Epithelial cell of prostate (primary cell): ENCODE measurements at regions not wholly inside any gene's neighbourhood (a gene's known extent, or its start where the extent isn't known, plus 50 kb on each side); places are given as distances from the start of the nearest gene placed in this dataset.
"Not testable (repeated sequence)": the region's sequence is repeated elsewhere in the genome, so short reads cannot be mapped to it uniquely, and the experiment has no call there.

ENCODE experiments used
- DNase-seq: peaks from one replicate; pipeline ENCODE4 v3.0.0-alpha.2; 2011; ENCODE audit warnings: low read depth, low spot score
- H3K27ac ChIP-seq: fragments of 450-650 bp; 2 replicates; pipeline ENCODE4 v1.5.1; 2017; ENCODE audit warnings: mild to moderate bottlenecking

GRCh38 chr2:12492360-12492759 lies 224.4 kb upstream of the TRIB2 start:
- not testable (repeated sequence) for H3K27ac ChIP-seq, DNase-seq

GRCh38 chr2:12493031-12493513 lies 223.7 kb upstream of the TRIB2 start:
- peak; percentile 41 for DNase-seq

GRCh38 chr2:12495247-12495868 lies 221.4 kb upstream of the TRIB2 start:
- no peak for DNase-seq
- no peak overlapping the region for H3K27ac ChIP-seq

More at GRCh38 chr2:12493031-12493513, 223.7 kb upstream of the TRIB2 start:
- H3K27ac ChIP-seq, result peak overlapping the region; percentile 43

GRCh38 chr2:12498286-12498685 lies 218.4 kb upstream of the TRIB2 start:
- no peak overlapping the region for H3K27ac ChIP-seq
- no peak for DNase-seq

GRCh38 chr2:12498704-12499103 lies 218.0 kb upstream of the TRIB2 start:
- no peak overlapping the region for H3K27ac ChIP-seq
- no peak for DNase-seq

- no peak for DNase-seq
- H3K27ac ChIP-seq, result no peak overlapping the region
These were observed 215.8 kb upstream of the TRIB2 start for GRCh38 chr2:12500899-12501298.

GRCh38 chr2:12501469-12502158 lies 215.1 kb upstream of the TRIB2 start:
- no peak for DNase-seq
- H3K27ac ChIP-seq, result no peak overlapping the region

- DNase-seq, result no peak
- no peak overlapping the region for H3K27ac ChIP-seq
These were observed 214.0 kb upstream of the TRIB2 start for GRCh38 chr2:12502759-12503158.

- no peak overlapping the region for H3K27ac ChIP-seq
- DNase-seq, result no peak
These were observed 212.3 kb upstream of the TRIB2 start for GRCh38 chr2:12504443-12504842.

GRCh38 chr2:12506846-12507245 lies 209.9 kb upstream of the TRIB2 start:
- DNase-seq, result no peak
- H3K27ac ChIP-seq, result no peak overlapping the region

GRCh38 chr2:12507295-12507694 lies 209.4 kb upstream of the TRIB2 start:
- peak; percentile 95 for DNase-seq

GRCh38 chr2:12510070-12510469 lies 206.7 kb upstream of the TRIB2 start:
- no peak for DNase-seq
- no peak overlapping the region for H3K27ac ChIP-seq

More at GRCh38 chr2:12507295-12507694, 209.4 kb upstream of the TRIB2 start:
- H3K27ac ChIP-seq, result no peak overlapping the region

- DNase-seq, result no peak
- no peak overlapping the region for H3K27ac ChIP-seq
These were observed 203.4 kb upstream of the TRIB2 start for GRCh38 chr2:12513339-12513738.

- no peak for DNase-seq
- H3K27ac ChIP-seq, result no peak overlapping the region
These were observed 202.6 kb upstream of the TRIB2 start for GRCh38 chr2:12514168-12514567.

GRCh38 chr2:12514631-12515437 lies 201.9 kb upstream of the TRIB2 start:
- DNase-seq, result no peak
- H3K27ac ChIP-seq, result no peak overlapping the region

- DNase-seq, result no peak
- H3K27ac ChIP-seq, result no peak overlapping the region
These were observed 200.9 kb upstream of the TRIB2 start for GRCh38 chr2:12515871-12516270.

GRCh38 chr2:12533337-12534005 lies 183.3 kb upstream of the TRIB2 start:
- DNase-seq, result no peak

GRCh38 chr2:12534646-12535263 lies 182.0 kb upstream of the TRIB2 start:
- peak; percentile 64 for DNase-seq
- peak overlapping the region; percentile 38 for H3K27ac ChIP-seq

More at GRCh38 chr2:12533337-12534005, 183.3 kb upstream of the TRIB2 start:
- no peak overlapping the region for H3K27ac ChIP-seq

GRCh38 chr2:12536976-12537375 lies 179.8 kb upstream of the TRIB2 start:
- no peak for DNase-seq
- no peak overlapping the region for H3K27ac ChIP-seq

- DNase-seq, result no peak
- no peak overlapping the region for H3K27ac ChIP-seq
These were observed 178.5 kb upstream of the TRIB2 start for GRCh38 chr2:12538138-12538694.
